ENCODE measurements at regions not wholly inside any gene's neighbourhood (a gene's known extent, or its start where the extent isn't known, plus 50 kb on each side); places are given as distances from the start of the nearest gene placed in this dataset.

DNA sequence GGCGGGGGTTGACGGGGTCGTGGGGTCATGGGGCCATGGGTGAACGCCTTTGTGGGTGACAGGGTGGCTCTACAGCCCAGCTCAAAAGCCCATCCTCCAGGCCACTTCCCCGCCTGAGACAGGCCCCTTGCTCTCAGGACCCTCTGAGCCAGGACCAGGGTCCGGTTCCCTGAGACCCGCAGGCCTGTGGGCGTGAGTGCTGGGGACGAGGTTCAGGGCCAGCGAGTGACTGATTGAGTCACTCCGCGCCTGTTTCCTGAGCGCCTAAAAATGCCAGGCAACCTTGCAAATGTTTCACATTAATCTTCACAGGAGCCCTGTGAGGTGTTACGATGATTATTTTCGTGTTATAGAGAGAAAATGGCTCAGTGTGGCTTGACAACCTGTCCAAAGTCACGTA, 97.8 kb downstream of the ZNF674 start:
- no peak for DNase-seq

GRCh38 chrX:46446727-46447378, 98.4 kb downstream of the ZNF674 start:
- peak; percentile 75 for DNase-seq

- DNase-seq: no peak
Observed at GRCh38 chrX:46444011-46444410, 101.2 kb downstream of the ZNF674 start.

DNA sequence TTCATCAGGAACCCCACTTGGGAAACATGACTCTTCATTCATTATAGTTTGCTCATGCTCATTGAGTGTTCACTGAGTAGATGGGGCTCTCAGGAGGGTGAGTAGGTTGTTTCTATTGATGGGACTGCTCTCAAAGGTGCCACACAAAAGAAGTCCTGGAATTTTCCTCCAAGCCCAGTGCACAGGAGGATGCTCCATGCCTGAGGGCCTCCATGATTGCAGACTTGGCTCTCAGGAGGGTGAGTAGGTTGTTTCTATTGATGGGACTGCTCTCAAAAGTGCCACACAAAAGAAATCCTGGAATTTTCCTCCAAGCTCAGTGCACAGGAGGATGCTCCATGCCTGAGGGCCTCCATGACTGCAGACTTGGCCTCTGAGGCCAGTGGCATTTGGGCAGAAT, 108.5 kb downstream of the ZNF674 start:
- no peak for DNase-seq

DNA sequence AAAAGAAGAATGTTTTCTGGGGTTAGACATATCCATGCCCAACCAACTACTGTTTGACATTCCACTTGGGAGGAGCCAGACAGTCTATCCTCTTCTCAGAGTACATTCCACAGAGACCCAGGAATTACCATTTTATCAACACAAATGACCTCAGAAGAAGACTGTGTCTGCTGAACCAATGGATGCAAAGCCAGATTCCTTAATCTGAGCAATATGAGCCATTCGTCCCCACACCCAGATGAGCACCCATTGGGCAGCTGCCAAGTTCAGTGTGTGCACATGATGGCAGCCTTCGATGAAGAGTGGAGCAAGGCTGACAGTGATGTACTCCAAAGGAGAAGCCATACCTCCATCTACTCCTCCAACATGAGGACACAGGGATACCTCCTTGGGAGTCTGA, 111.3 kb downstream of the ZNF674 start:
- no peak for DNase-seq

GRCh38 chrX:46408553-46409407, 136.4 kb downstream of the ZNF674 start:
- peak; percentile 35 for DNase-seq

GRCh38 chrX:46407753-46408130, 137.5 kb downstream of the ZNF674 start:
- DNase-seq: no peak

DNA sequence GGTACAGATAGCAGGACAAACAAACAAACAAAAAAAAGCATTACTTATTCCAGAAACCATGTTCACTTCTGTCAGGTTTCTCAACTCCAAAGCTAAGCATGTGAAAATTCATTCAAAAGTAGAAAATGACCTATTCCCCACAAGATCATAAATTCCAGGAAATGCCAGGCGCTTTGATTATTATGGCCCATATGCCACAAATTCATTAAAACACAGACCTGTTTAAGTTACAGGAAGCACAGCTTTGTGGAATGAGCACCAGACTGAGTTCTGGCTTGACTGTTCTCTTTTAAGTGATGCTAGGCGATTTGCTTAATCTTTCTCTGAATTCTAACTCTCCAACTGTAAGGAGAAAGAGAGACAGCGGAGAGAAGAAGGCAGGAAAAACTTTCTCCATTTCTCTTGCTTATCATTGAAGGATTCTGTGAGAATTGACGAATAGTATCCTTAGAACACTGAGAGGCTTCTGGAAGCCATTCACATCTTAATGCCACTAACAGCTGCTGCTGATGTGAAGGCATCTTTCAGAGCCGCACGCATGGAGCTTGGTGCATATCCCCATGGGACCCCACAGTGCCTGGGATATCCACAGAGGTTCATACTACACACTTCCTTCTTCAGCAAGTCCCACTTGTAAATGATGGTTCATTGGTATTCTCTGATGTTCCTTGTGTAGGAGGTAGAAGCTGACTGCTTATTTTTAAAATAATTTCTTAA, 138.0 kb downstream of the ZNF674 start:
- no peak for DNase-seq

- DNase-seq: no peak
Observed at GRCh38 chrX:46404774-46405173, 140.4 kb downstream of the ZNF674 start.

DNA sequence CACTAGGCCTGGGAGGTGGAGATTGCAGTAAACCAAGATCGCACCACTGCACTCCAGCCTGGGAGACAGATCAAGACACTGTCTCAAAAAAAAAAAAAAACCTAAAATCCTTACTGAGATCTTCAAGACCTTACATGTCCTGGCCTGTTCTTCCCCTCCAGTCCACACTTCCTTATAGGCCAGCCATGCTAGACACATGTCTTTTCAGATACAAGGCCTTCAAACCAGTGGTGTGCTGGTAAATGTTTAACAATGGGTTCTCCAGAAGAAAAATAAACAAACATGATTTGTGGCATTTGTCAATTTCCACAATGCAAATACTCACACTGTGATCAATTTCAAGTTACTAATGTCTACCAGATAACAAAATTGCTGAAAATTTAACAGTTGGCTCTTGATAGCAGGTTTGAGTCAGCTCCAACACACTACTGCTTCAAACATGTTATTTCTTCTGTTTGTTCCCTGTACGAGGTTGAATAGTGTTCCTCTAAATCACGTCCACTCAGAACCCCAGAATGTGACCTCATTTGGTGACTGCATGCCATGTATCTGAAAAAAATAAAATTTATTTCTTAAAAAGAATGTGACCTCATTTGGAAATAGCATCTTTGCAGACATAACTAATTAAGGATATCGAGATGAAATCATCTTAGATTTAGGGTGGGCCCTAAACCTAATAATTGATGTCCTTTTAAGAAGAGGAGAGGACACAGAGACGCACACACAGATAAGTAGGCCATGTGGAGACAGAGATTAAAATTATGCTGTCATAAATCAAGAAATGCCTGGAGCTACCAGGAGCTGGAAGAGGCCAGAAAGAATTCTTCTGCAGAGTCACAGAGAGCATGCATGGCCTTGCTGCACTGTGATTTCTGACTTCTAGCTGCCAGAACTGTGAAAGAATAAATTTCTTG, 144.4 kb downstream of the ZNF674 start:
- no peak for DNase-seq

DNA sequence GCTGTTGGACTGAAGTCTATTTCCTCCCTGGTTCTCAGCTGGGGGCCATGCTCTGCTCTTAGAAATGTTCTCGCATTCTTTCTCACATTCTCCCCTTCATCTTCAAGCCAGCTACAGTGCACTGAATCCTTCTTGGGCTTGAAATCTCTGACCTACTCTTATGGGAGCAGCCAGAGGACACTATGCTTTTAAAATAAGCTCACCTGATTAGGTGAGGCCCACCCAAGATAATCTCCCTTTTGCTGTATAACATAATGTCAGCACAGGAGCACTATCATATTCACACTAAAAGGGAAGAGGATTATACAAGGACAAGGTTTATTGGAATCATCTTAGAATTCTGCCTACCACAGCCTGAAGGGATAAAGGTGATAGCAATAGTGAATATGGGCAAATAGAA, 146.3 kb downstream of the ZNF674 start:
- no peak for DNase-seq

- DNase-seq: peak; percentile 0
Observed at GRCh38 chrX:46398126-46398525, 147.1 kb downstream of the ZNF674 start.

GRCh38 chrX:46386511-46386910, 158.7 kb downstream of the ZNF674 start:
- no peak for DNase-seq

DNA sequence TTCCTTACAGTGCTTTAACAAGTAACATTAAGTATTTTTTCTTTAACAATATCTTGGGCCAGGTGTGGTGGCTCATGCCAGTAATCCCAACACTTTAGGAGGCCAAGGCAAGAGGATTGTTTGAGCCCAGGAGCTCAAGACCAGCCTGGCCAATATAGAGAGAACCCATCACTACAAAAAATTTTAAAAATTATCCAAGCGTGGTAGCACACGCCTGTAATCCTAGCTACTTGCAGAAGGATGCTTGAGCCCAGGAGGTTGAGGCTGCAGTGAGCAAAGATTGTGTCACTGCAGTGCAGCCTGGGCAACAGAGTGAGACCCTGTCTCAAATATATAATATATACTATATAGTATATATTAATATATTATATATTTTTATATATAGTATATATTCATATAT, 162.2 kb downstream of the ZNF674 start:
- DNase-seq: no peak

- no peak for DNase-seq
Observed at GRCh38 chrX:46382595-46382994, 162.6 kb downstream of the ZNF674 start.

DNA sequence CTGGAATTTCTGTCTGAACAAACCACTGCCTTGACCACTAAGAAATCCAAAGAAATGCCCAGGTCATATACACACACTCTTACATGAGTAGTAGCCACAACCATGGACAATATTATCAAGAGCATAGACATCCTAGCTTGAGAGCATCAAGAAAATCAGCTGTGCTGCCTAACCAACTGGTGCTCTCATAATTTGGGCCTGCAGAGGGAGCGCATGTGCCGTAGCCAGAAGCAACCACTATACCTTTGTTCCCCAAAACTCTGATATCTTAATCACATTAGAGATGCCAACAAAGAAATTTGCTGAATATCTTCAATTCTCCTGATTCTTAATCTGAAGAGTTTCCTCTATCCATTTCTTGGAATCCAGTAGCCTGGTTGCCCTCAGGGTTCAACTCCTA, 163.6 kb downstream of the ZNF674 start:
- peak; percentile 8 for DNase-seq

- DNase-seq: no peak
Observed at GRCh38 chrX:46380148-46380752, 165.0 kb downstream of the ZNF674 start.

GRCh38 chrX:46376246-46376885, 168.9 kb downstream of the ZNF674 start:
- DNase-seq: peak; percentile 36

DNA sequence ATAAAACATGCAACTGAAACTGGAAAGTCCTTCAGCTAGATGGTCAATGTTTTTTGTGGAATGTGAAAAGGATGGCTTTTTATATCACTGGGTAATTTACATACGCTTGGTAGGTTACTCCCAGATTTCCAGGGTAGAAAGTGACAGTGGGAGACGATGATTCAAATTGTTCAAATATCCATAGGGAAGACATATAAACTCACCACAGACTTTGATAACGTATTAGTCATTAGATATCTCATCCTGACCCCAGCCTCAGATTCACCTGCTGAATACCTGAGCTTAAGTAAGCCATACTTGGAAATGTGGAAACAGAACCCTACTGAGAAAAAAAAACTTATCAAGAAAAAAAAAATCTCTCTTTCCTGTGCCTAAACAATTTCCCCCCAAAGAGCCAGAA, 169.4 kb downstream of the ZNF674 start:
- no peak for DNase-seq

GRCh38 chrX:46374371-46374770, 170.8 kb downstream of the ZNF674 start:
- no peak for DNase-seq

GRCh38 chrX:46367491-46367890, 177.7 kb downstream of the ZNF674 start:
- no peak for DNase-seq
